ENCODE measurements at regions not wholly inside any gene's neighbourhood (a gene's known extent, or its start where the extent isn't known, plus 50 kb on each side); places are given as distances from the start of the nearest gene placed in this dataset.

GRCh38 chr9:79111653-79112052, 460.1 kb upstream of the TLE4 start:
- intact Hi-C loops (cut with DNase I): no loop called here
- WGBS, 2 donors: 87% methylated on average over 4 of the region's 4 CpGs

GRCh38 chr9:79115176-79115575, 456.6 kb upstream of the TLE4 start:
- intact Hi-C loops (cut with DNase I): no loop called here
- H3K27ac ChIP-seq: no peak overlapping the region
- no peaks in the 10 kb centered on the region for H3K27me3 ChIP-seq
- H3K36me3 ChIP-seq: no peaks in the 10 kb centered on the region
- WGBS, 2 donors: 69 to 85% methylated on average over 4 of the region's 4 CpGs
- H3K9me3 ChIP-seq: no peaks in the 10 kb centered on the region
- no peaks in the 10 kb centered on the region for H3K4me1 ChIP-seq
- H3K4me3 ChIP-seq: no peak overlapping the region
- no peak for TF ChIP-seq EP300 (IDR thresholded peaks at IDR 0.05)
- TF ChIP-seq POLR2A (IDR thresholded peaks at IDR 0.05): no peak
- TF ChIP-seq CTCF (IDR thresholded peaks at IDR 0.05): no peak
- TF ChIP-seq POLR2AphosphoS5 (IDR thresholded peaks at IDR 0.05): no peak
- no peak for DNase-seq

More at GRCh38 chr9:79111653-79112052, 460.1 kb upstream of the TLE4 start:
- Histone ChIP-seq H3K4me1 (no peaks in the 10 kb centered on the region), H3K4me3 (no peak overlapping the region), H3K27me3 (no peaks in the 10 kb centered on the region), H3K36me3 (no peaks in the 10 kb centered on the region), H3K27ac (no peak overlapping the region), H3K9me3 (no peaks in the 10 kb centered on the region)
- TF ChIP-seq EP300 (IDR thresholded peaks at IDR 0.05): no peak
- TF ChIP-seq POLR2AphosphoS5 (IDR thresholded peaks at IDR 0.05): no peak
- TF ChIP-seq CTCF (IDR thresholded peaks at IDR 0.05): no peak
- TF ChIP-seq POLR2A (IDR thresholded peaks at IDR 0.05): no peak
- no peak for DNase-seq

- TF ChIP-seq POLR2AphosphoS5 (IDR thresholded peaks at IDR 0.05) (no peak), EP300 (IDR thresholded peaks at IDR 0.05) (no peak), POLR2A (IDR thresholded peaks at IDR 0.05) (no peak), CTCF (IDR thresholded peaks at IDR 0.05) (no peak)
- Histone ChIP-seq H3K27me3 (no peaks in the 10 kb centered on the region), H3K4me3 (no peak overlapping the region), H3K27ac (no peak overlapping the region), H3K9me3 (no peaks in the 10 kb centered on the region), H3K4me1 (no peaks in the 10 kb centered on the region), H3K36me3 (no peaks in the 10 kb centered on the region)
- no peak for DNase-seq
- intact Hi-C loops (cut with DNase I): no loop called here
- 69 to 80% methylated on average over 3 of the region's 3 CpGs for WGBS, 2 donors
Observed at GRCh38 chr9:79116041-79116440, 455.7 kb upstream of the TLE4 start.

GRCh38 chr9:79116709-79117108, 455.1 kb upstream of the TLE4 start:
- no peak overlapping the region for H3K4me3 ChIP-seq
- WGBS, 2 donors: 88 to 91% methylated on average over 6 of the region's 6 CpGs

More at GRCh38 chr9:79116709-79117108, 455.1 kb upstream of the TLE4 start:
- intact Hi-C loops (cut with DNase I): no loop called here
- H3K27me3 ChIP-seq: no peaks in the 10 kb centered on the region
- no peak for DNase-seq
- H3K36me3 ChIP-seq: no peaks in the 10 kb centered on the region
- H3K9me3 ChIP-seq: no peaks in the 10 kb centered on the region
- H3K4me1 ChIP-seq: no peaks in the 10 kb centered on the region
- no peak overlapping the region for H3K27ac ChIP-seq
- TF ChIP-seq EP300 (IDR thresholded peaks at IDR 0.05) (no peak), POLR2AphosphoS5 (IDR thresholded peaks at IDR 0.05) (no peak), CTCF (IDR thresholded peaks at IDR 0.05) (no peak), POLR2A (IDR thresholded peaks at IDR 0.05) (no peak)
